ENCODE measurements at regions not wholly inside any gene's neighbourhood (a gene's known extent, or its start where the extent isn't known, plus 50 kb on each side); places are given as distances from the start of the nearest gene placed in this dataset.

DNA sequence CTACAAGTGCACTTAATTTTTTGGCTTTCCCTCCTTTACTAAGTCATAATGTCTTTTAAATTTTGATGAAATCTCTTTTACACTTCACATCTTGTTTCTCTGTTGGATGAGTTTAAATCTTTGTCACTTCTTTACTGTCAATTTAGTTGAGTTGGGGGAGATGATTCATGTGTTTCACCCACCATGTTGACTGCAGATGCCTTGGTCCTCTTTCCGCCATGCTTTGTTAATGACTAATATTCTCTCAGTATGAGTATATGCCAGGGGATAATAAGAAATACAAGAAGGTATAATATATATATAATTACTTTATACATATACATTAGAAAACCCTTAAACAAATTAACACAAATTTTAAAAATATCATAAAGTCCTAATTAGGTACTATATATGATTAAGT lies 149.7 kb upstream of the SPRED1 start:
- no peak overlapping the region for H2BK5ac ChIP-seq (ENCODE audit: low read length)
- H3K4me2 ChIP-seq (ENCODE audit: low read length), result no peak overlapping the region
- H3K4me1 ChIP-seq (ENCODE audit: control insufficient read depth, low read depth, low read length), result no peaks in the 10 kb centered on the region
- H2BK120ac ChIP-seq (ENCODE audit: low read depth, low read length), result no peak overlapping the region
- no peak overlapping the region for H2AK5ac ChIP-seq (ENCODE audit: low read length)
- no peak overlapping the region for H4K8ac ChIP-seq (ENCODE audit: low read depth, low read length)
- H3K36me3 ChIP-seq (ENCODE audit: control insufficient read depth, insufficient read depth, low read length), result no peaks in the 10 kb centered on the region
- no peak overlapping the region for H3K23ac ChIP-seq (ENCODE audit: low read length)
- no peaks in the 10 kb centered on the region for H3K27me3 ChIP-seq (ENCODE audit: insufficient read depth, low read length, poor library complexity)
- no peak overlapping the region for H2BK15ac ChIP-seq (replicated peaks; ENCODE audit: low read depth)
- no peak overlapping the region for H3K9ac ChIP-seq (ENCODE audit: low read length)
- H4K5ac ChIP-seq (ENCODE audit: low read length), result no peak overlapping the region
- no peaks in the 10 kb centered on the region for H3K79me2 ChIP-seq (ENCODE audit: control insufficient read depth, insufficient read depth, low read length)
- H3K4me3 ChIP-seq (ENCODE audit: low read length), result no peak overlapping the region
- no peak for DNase-seq
- H3K4ac ChIP-seq (ENCODE audit: low read depth, low read length), result no peak overlapping the region
- no peak overlapping the region for H3K27ac ChIP-seq (ENCODE audit: low read depth, low read length)
- no peak overlapping the region for H3K18ac ChIP-seq (ENCODE audit: low read length)
- no peak overlapping the region for H3K56ac ChIP-seq (ENCODE audit: low read length)
- WGBS (ENCODE audit: extremely low coverage, insufficient coverage, low lambda C conversion rate), result no CpG with 5 or more reads among the region's 1 CpG
- no peaks in the 10 kb centered on the region for H3K79me1 ChIP-seq (ENCODE audit: low read length)

DNA sequence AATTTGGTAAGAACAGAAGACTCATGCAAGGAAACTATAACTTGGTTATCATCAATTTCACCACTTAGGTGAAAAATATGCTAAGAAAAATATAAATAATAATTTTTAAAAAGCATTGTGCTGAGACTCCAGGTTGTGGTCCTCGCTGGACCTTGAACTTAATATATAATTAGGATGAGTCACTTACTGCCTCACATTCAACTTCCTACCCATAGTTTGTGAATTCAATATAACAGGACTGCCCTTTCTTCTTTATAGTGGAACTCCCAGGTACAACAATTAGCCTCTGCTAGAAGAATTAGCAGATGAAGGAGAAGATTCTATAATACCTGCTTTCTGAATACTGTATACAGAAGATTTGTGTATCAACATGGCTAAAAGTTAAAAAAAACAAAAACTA lies 149.1 kb upstream of the SPRED1 start:
- H3K4me1 ChIP-seq (ENCODE audit: control insufficient read depth, low read depth, low read length), result no peaks in the 10 kb centered on the region
- no peak overlapping the region for H3K23ac ChIP-seq (ENCODE audit: low read length)
- no peak overlapping the region for H3K4me3 ChIP-seq (ENCODE audit: low read length)
- H3K27ac ChIP-seq (ENCODE audit: low read depth, low read length), result no peak overlapping the region
- no peak overlapping the region for H4K8ac ChIP-seq (ENCODE audit: low read depth, low read length)
- H3K4me2 ChIP-seq (ENCODE audit: low read length), result no peak overlapping the region
- no peaks in the 10 kb centered on the region for H3K36me3 ChIP-seq (ENCODE audit: control insufficient read depth, insufficient read depth, low read length)
- H3K56ac ChIP-seq (ENCODE audit: low read length), result no peak overlapping the region
- no peak overlapping the region for H3K9ac ChIP-seq (ENCODE audit: low read length)
- H2BK15ac ChIP-seq (replicated peaks; ENCODE audit: low read depth), result no peak overlapping the region
- H2BK5ac ChIP-seq (ENCODE audit: low read length), result no peak overlapping the region
- no peaks in the 10 kb centered on the region for H3K79me2 ChIP-seq (ENCODE audit: control insufficient read depth, insufficient read depth, low read length)
- DNase-seq, result no peak
- H3K4ac ChIP-seq (ENCODE audit: low read depth, low read length), result no peak overlapping the region
- no CpG with 5 or more reads among the region's 1 CpG for WGBS (ENCODE audit: extremely low coverage, insufficient coverage, low lambda C conversion rate)
- H2BK120ac ChIP-seq (ENCODE audit: low read depth, low read length), result no peak overlapping the region
- no peak overlapping the region for H2AK5ac ChIP-seq (ENCODE audit: low read length)
- no peak overlapping the region for H3K18ac ChIP-seq (ENCODE audit: low read length)
- no peaks in the 10 kb centered on the region for H3K79me1 ChIP-seq (ENCODE audit: low read length)
- no peak overlapping the region for H4K5ac ChIP-seq (ENCODE audit: low read length)
- no peaks in the 10 kb centered on the region for H3K27me3 ChIP-seq (ENCODE audit: insufficient read depth, low read length, poor library complexity)

DNA sequence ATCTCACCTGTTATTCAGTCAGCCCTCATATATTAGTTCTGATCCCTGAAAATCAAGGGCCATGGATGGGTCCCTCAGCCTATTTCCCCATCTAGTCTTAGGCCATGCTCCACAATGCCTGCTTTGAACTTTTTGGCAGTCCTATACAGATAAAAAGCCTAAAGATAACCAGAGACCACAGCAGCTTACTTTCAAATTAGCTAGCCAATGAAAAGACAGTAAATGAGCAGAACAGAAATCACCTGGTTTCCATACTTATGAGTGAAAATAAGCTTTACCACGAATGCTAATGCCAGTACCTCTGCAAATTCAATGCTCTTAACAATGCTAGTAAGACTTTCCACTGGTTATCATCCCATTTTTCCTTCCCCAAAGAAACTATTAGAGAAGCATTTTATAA lies 141.6 kb upstream of the SPRED1 start:
- no peak for DNase-seq
- no peak overlapping the region for H3K27ac ChIP-seq (ENCODE audit: low read depth, low read length)
- H3K23ac ChIP-seq (ENCODE audit: low read length), result no peak overlapping the region
- H2BK5ac ChIP-seq (ENCODE audit: low read length), result no peak overlapping the region
- no peak overlapping the region for H4K8ac ChIP-seq (ENCODE audit: low read depth, low read length)
- no peak overlapping the region for H3K4me2 ChIP-seq (ENCODE audit: low read length)
- no peak overlapping the region for H3K56ac ChIP-seq (ENCODE audit: low read length)
- no peaks in the 10 kb centered on the region for H3K79me1 ChIP-seq (ENCODE audit: low read length)
- no peak overlapping the region for H2BK120ac ChIP-seq (ENCODE audit: low read depth, low read length)
- no peak overlapping the region for H3K9ac ChIP-seq (ENCODE audit: low read length)
- H3K4ac ChIP-seq (ENCODE audit: low read depth, low read length), result no peak overlapping the region
- H3K36me3 ChIP-seq (ENCODE audit: control insufficient read depth, insufficient read depth, low read length), result no peaks in the 10 kb centered on the region
- H3K79me2 ChIP-seq (ENCODE audit: control insufficient read depth, insufficient read depth, low read length), result no peaks in the 10 kb centered on the region
- no peak overlapping the region for H3K18ac ChIP-seq (ENCODE audit: low read length)
- H2BK15ac ChIP-seq (replicated peaks; ENCODE audit: low read depth), result no peak overlapping the region
- no peak overlapping the region for H2AK5ac ChIP-seq (ENCODE audit: low read length)
- no peaks in the 10 kb centered on the region for H3K4me1 ChIP-seq (ENCODE audit: control insufficient read depth, low read depth, low read length)
- H4K5ac ChIP-seq (ENCODE audit: low read length), result no peak overlapping the region
- no peak overlapping the region for H3K4me3 ChIP-seq (ENCODE audit: low read length)
- WGBS (ENCODE audit: extremely low coverage, insufficient coverage, low lambda C conversion rate), result no CpG with 5 or more reads among the region's 1 CpG
- no peaks in the 10 kb centered on the region for H3K27me3 ChIP-seq (ENCODE audit: insufficient read depth, low read length, poor library complexity)

DNA sequence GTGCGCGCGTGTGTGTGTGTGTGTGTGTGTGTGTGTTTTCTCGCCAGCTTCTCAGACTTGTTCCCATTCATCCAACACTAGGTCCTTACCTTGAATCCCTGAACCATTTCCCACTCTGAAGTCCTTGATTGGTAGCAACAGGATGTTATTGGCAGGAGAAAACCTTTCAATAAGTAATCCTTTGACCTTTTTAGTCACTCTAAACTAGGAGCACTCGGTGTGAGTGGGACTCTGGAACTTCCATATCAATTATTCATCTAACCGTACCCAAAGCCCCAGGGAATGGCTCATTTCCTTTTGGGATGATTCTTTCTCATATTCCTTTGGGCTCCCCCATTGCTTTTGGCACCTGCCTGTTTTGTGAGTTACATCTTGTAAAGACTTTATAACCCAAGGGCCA lies 140.2 kb upstream of the SPRED1 start:
- Histone ChIP-seq H3K79me2 (ENCODE audit: control insufficient read depth, insufficient read depth, low read length) (no peaks in the 10 kb centered on the region), H2BK120ac (ENCODE audit: low read depth, low read length) (no peak overlapping the region), H4K5ac (ENCODE audit: low read length) (no peak overlapping the region), H3K9ac (ENCODE audit: low read length) (no peak overlapping the region), H2BK5ac (ENCODE audit: low read length) (no peak overlapping the region), H4K8ac (ENCODE audit: low read depth, low read length) (no peak overlapping the region), H3K36me3 (ENCODE audit: control insufficient read depth, insufficient read depth, low read length) (no peaks in the 10 kb centered on the region), H3K27ac (ENCODE audit: low read depth, low read length) (no peak overlapping the region), H3K4ac (ENCODE audit: low read depth, low read length) (no peak overlapping the region), H3K56ac (ENCODE audit: low read length) (no peak overlapping the region), H3K18ac (ENCODE audit: low read length) (no peak overlapping the region), H3K4me3 (ENCODE audit: low read length) (no peak overlapping the region), H3K79me1 (ENCODE audit: low read length) (no peaks in the 10 kb centered on the region), H3K23ac (ENCODE audit: low read length) (no peak overlapping the region), H3K4me2 (ENCODE audit: low read length) (no peak overlapping the region), H3K27me3 (ENCODE audit: insufficient read depth, low read length, poor library complexity) (no peaks in the 10 kb centered on the region), H2BK15ac (replicated peaks; ENCODE audit: low read depth) (no peak overlapping the region), H2AK5ac (ENCODE audit: low read length) (no peak overlapping the region), H3K4me1 (ENCODE audit: control insufficient read depth, low read depth, low read length) (no peaks in the 10 kb centered on the region)
- WGBS (ENCODE audit: extremely low coverage, insufficient coverage, low lambda C conversion rate), result no CpG with 5 or more reads among the region's 6 CpGs
- no peak for DNase-seq

DNA sequence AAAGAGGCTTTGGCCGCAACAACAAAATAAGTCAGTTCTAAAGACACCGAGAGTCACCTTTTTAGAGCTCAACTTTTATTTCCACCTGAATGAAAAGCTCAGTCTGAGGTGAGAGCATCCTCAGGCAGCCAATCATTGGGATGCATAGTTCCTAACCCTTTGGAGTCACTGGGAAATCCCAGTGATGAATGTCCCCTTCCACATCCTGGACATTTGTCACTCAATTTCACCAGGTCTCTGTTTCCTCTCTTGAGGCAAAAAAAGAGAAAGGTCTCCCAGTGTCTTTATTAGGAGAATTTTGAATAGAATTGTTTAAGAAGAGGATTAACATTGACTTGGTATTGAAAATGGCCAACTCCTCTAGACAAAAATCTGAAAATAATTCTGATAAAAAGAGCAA lies 137.5 kb upstream of the SPRED1 start:
- H3K79me1 ChIP-seq (ENCODE audit: low read length), result no peaks in the 10 kb centered on the region
- no peak overlapping the region for H3K4me2 ChIP-seq (ENCODE audit: low read length)
- DNase-seq, result no peak
- H3K23ac ChIP-seq (ENCODE audit: low read length), result no peak overlapping the region
- H3K79me2 ChIP-seq (ENCODE audit: control insufficient read depth, insufficient read depth, low read length), result no peaks in the 10 kb centered on the region
- no peak overlapping the region for H3K56ac ChIP-seq (ENCODE audit: low read length)
- no peaks in the 10 kb centered on the region for H3K27me3 ChIP-seq (ENCODE audit: insufficient read depth, low read length, poor library complexity)
- H4K8ac ChIP-seq (ENCODE audit: low read depth, low read length), result peak overlapping the region; percentile 56
- H3K4me3 ChIP-seq (ENCODE audit: low read length), result no peak overlapping the region
- H3K4ac ChIP-seq (ENCODE audit: low read depth, low read length), result no peak overlapping the region
- no peak overlapping the region for H3K27ac ChIP-seq (ENCODE audit: low read depth, low read length)
- no peak overlapping the region for H2BK15ac ChIP-seq (replicated peaks; ENCODE audit: low read depth)
- no peak overlapping the region for H3K18ac ChIP-seq (ENCODE audit: low read length)
- H4K5ac ChIP-seq (ENCODE audit: low read length), result no peak overlapping the region
- no peak overlapping the region for H3K9ac ChIP-seq (ENCODE audit: low read length)
- no peaks in the 10 kb centered on the region for H3K36me3 ChIP-seq (ENCODE audit: control insufficient read depth, insufficient read depth, low read length)
- H2AK5ac ChIP-seq (ENCODE audit: low read length), result no peak overlapping the region
- H2BK120ac ChIP-seq (ENCODE audit: low read depth, low read length), result no peak overlapping the region
- H3K4me1 ChIP-seq (ENCODE audit: control insufficient read depth, low read depth, low read length), result no peaks in the 10 kb centered on the region
- no peak overlapping the region for H2BK5ac ChIP-seq (ENCODE audit: low read length)
- no CpG with 5 or more reads among the region's 2 CpGs for WGBS (ENCODE audit: extremely low coverage, insufficient coverage, low lambda C conversion rate)

DNA sequence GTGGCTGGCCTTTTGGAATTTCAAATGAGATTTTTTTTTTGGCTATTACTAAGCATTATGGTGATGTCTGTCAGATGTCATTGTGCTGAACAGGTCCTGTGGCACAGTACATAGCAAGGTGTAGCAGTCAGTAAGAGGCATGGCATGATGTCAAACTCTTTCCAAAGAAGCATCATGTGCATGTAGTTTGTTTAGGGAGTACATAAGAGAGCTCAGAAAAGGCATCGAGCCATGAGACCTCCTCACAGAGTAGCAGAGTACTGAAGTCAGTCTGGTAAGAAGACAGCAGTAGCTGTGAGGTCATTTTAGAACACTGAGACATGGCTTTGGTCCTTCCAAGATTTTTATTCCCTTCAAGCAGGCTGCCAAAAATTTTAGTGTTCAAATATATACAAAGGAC lies 134.9 kb upstream of the SPRED1 start:
- Histone ChIP-seq H3K4ac (ENCODE audit: low read depth, low read length) (no peak overlapping the region), H3K4me2 (ENCODE audit: low read length) (no peak overlapping the region), H3K27me3 (ENCODE audit: insufficient read depth, low read length, poor library complexity) (no peaks in the 10 kb centered on the region), H3K79me1 (ENCODE audit: low read length) (no peaks in the 10 kb centered on the region), H2BK15ac (replicated peaks; ENCODE audit: low read depth) (no peak overlapping the region), H4K8ac (ENCODE audit: low read depth, low read length) (no peak overlapping the region), H3K56ac (ENCODE audit: low read length) (no peak overlapping the region), H3K9ac (ENCODE audit: low read length) (no peak overlapping the region), H3K4me1 (ENCODE audit: control insufficient read depth, low read depth, low read length) (no peaks in the 10 kb centered on the region), H3K79me2 (ENCODE audit: control insufficient read depth, insufficient read depth, low read length) (no peaks in the 10 kb centered on the region), H2BK120ac (ENCODE audit: low read depth, low read length) (no peak overlapping the region), H4K5ac (ENCODE audit: low read length) (no peak overlapping the region), H3K36me3 (ENCODE audit: control insufficient read depth, insufficient read depth, low read length) (no peaks in the 10 kb centered on the region), H2BK5ac (ENCODE audit: low read length) (no peak overlapping the region), H2AK5ac (ENCODE audit: low read length) (no peak overlapping the region), H3K27ac (ENCODE audit: low read depth, low read length) (no peak overlapping the region), H3K23ac (ENCODE audit: low read length) (no peak overlapping the region), H3K18ac (ENCODE audit: low read length) (no peak overlapping the region), H3K4me3 (ENCODE audit: low read length) (no peak overlapping the region)
- DNase-seq, result no peak
- no CpG with 5 or more reads among the region's 1 CpG for WGBS (ENCODE audit: extremely low coverage, insufficient coverage, low lambda C conversion rate)

All from mesendoderm (in vitro differentiated cells).